Upper lobe of left lung (tissue), 6 donors: ENCODE measurements at regions not wholly inside any gene's neighbourhood (a gene's known extent, or its start where the extent isn't known, plus 50 kb on each side); places are given as distances from the start of the nearest gene placed in this dataset.
A peak's percentile ranks its signal among the peaks of the same experiment; 100 is the strongest.

Experiments
- ATAC-seq, 2 donors: fragments of 200-7000 bp; cut with Tn5 transposase; one replicate each; pipeline ENCODE4 v1.9.1; 2022; ENCODE audit warnings: mild to moderate bottlenecking in 2 of 2, moderate library complexity in 2 of 2; ENCODE audit not compliant: low FRiP score in 2 of 2
- DNase-seq, 2 donors: peaks; one replicate each; pipeline ENCODE4 v3.0.0-alpha.2; 2019 to 2020
- H3K27ac ChIP-seq, 4 donors: fragments of 200-600 bp; sonication (generic); one replicate each; pipeline ENCODE4 v1.5.1; 2016 to 2019
- H3K27me3 ChIP-seq, 4 donors: fragments of 200-600 bp; sonication (generic); one replicate each; pipeline ENCODE4 v1.5.1; 2017 to 2019
- H3K36me3 ChIP-seq, 4 donors: fragments of 200-600 bp; sonication (generic); one replicate each; pipeline ENCODE4 v1.5.1; 2016 to 2019
- H3K4me1 ChIP-seq, 4 donors: fragments of 200-600 bp; sonication (generic); one replicate each; pipeline ENCODE4 v1.5.1; 2018 to 2019
- H3K4me3 ChIP-seq, 4 donors: fragments of 200-600 bp; sonication (generic); one replicate each; pipeline ENCODE4 v1.5.1; 2017 to 2019; ENCODE audit warnings: mild to moderate bottlenecking in 2 of 4, moderate library complexity in 1 of 4
- H3K9me3 ChIP-seq, 4 donors: fragments of 200-600 bp; sonication (generic); one replicate each; pipeline ENCODE4 v1.5.1; 2018 to 2019
- CTCF ChIP-seq, 6 experiments: fragments of 450-650 bp in 4 of 6; fragments of 200-600 bp in 2 of 6; sonication (generic) in 2 of 6; IDR thresholded peaks; one replicate each; pipeline ENCODE4 v1.5.1; 2016 to 2019; ENCODE audit warnings: antibody characterized with exemption in 6 of 6
- EP300 ChIP-seq, 4 donors: sonication (generic); formaldehyde crosslinking; IDR thresholded peaks; one replicate each; pipeline ENCODE4 v1.5.1; 2017; ENCODE audit warnings: antibody characterized with exemption in 4 of 4, control low read depth in 2 of 4
- POLR2A ChIP-seq, 4 donors: fragments of 450-650 bp; IDR thresholded peaks; one replicate each; pipeline ENCODE4 v1.5.1; 2016 to 2017; ENCODE audit warnings: antibody characterized with exemption in 4 of 4, mild to moderate bottlenecking in 2 of 4
- POLR2AphosphoS5 ChIP-seq, 2 donors: sonication (generic); formaldehyde crosslinking; IDR thresholded peaks; one replicate each; pipeline ENCODE4 v1.5.1; 2017; ENCODE audit warnings: antibody characterized with exemption in 2 of 2
- WGBS, 2 donors: methylation state at CpG; one replicate each; pipeline ENCODE4 v1.1.5; 2017 to 2018; 5-methylcytosine and 5-hydroxymethylcytosine counted together
- donor health status: DM: no; HTN: no; CAD: no; lungs with moderate emphysema.
- donor health status: DM: no; HTN: yes; CAD: no; lungs with severe emphysema.

- Histone ChIP-seq H3K27me3 (no peaks in the 10 kb centered on the region), H3K27ac (peak overlapping the region; percentile 83 to 95 (median 91)), H3K36me3 (no peaks in the 10 kb centered on the region), H3K9me3 (peaks cover 0 to 16% (median 3%) of the 10 kb centered on the region in 4 donors), H3K4me1 (peaks cover 0 to 23% (median 2%) of the 10 kb centered on the region in 4 donors), H3K4me3 (peak overlapping the region; percentile 49 to 59 (median 52))
- DNase-seq: peak; percentile 89 to 90
- ATAC-seq: peak; percentile 96 to 97
- peak in 1 of 6 experiments; percentile 8 for TF ChIP-seq CTCF (IDR thresholded peaks at IDR 0.05)
- peak in 1 of 4 donors; percentile 53 for TF ChIP-seq EP300 (IDR thresholded peaks at IDR 0.05)
- peak in 3 of 4 donors; percentile 40 to 81 (median 65) for TF ChIP-seq POLR2A (IDR thresholded peaks at IDR 0.05)
- TF ChIP-seq POLR2AphosphoS5 (IDR thresholded peaks at IDR 0.05): peak; percentile 71 to 80
- 4 to 5% methylated on average over 37 to 45 of the region's 58 CpGs for WGBS, 2 donors
Observed at GRCh38 chr6:27019651-27020552, 227.6 kb upstream of the PRSS16 start.

GRCh38 chr6:27020553-27020880 lies 227.0 kb upstream of the PRSS16 start:
- ATAC-seq: no peak
- DNase-seq: no peak
- WGBS, 2 donors: 58 to 73% methylated on average over 9 of the region's 9 CpGs
- H3K27me3 ChIP-seq: no peaks in the 10 kb centered on the region
- H3K9me3 ChIP-seq: peaks cover 0 to 16% (median 3%) of the 10 kb centered on the region in 4 donors
- H3K4me3 ChIP-seq: peak overlapping the region in 3 of 4 donors; percentile 49 to 59 (median 53)
- H3K4me1 ChIP-seq: peaks cover 0 to 23% (median 2%) of the 10 kb centered on the region in 4 donors
- H3K36me3 ChIP-seq: no peaks in the 10 kb centered on the region
- peak overlapping the region; percentile 83 to 95 (median 91) for H3K27ac ChIP-seq
- no peak for TF ChIP-seq CTCF (IDR thresholded peaks at IDR 0.05)
- no peak for TF ChIP-seq EP300 (IDR thresholded peaks at IDR 0.05)
- TF ChIP-seq POLR2A (IDR thresholded peaks at IDR 0.05): no peak
- no peak for TF ChIP-seq POLR2AphosphoS5 (IDR thresholded peaks at IDR 0.05)

- H3K27ac ChIP-seq: no peak overlapping the region
- WGBS, 2 donors: 91 to 97% methylated on average over 4 of the region's 4 CpGs
- DNase-seq (no peak), ATAC-seq (no peak)
- H3K27me3 ChIP-seq: no peaks in the 10 kb centered on the region
- H3K4me1 ChIP-seq: peaks cover 0 to 18% (median 2%) of the 10 kb centered on the region in 4 donors
- no peak overlapping the region for H3K4me3 ChIP-seq
- no peak for TF ChIP-seq POLR2AphosphoS5 (IDR thresholded peaks at IDR 0.05)
- TF ChIP-seq CTCF (IDR thresholded peaks at IDR 0.05): no peak
- no peak for TF ChIP-seq POLR2A (IDR thresholded peaks at IDR 0.05)
- no peak for TF ChIP-seq EP300 (IDR thresholded peaks at IDR 0.05)
- no peaks in the 10 kb centered on the region for H3K36me3 ChIP-seq
- H3K9me3 ChIP-seq: no peaks in the 10 kb centered on the region
Observed at GRCh38 chr6:27023664-27024063, 223.8 kb upstream of the PRSS16 start.

- TF ChIP-seq CTCF (IDR thresholded peaks at IDR 0.05) (no peak), POLR2A (IDR thresholded peaks at IDR 0.05) (no peak), EP300 (IDR thresholded peaks at IDR 0.05) (no peak), POLR2AphosphoS5 (IDR thresholded peaks at IDR 0.05) (no peak)
Observed at GRCh38 chr6:27025351-27025750, 222.2 kb upstream of the PRSS16 start.

More at GRCh38 chr6:27025351-27025750, 222.2 kb upstream of the PRSS16 start:
- Histone ChIP-seq H3K36me3 (no peaks in the 10 kb centered on the region), H3K4me1 (peaks cover 0 to 3% (median 0%) of the 10 kb centered on the region in 4 donors), H3K27me3 (no peaks in the 10 kb centered on the region), H3K27ac (no peak overlapping the region), H3K9me3 (no peaks in the 10 kb centered on the region), H3K4me3 (no peak overlapping the region)
- 94 to 95% methylated on average over 1 of the region's 1 CpG for WGBS, 2 donors
- no peak for ATAC-seq
- no peak for DNase-seq
